H1 (cell line): ENCODE measurements at regions not wholly inside any gene's neighbourhood (a gene's known extent, or its start where the extent isn't known, plus 50 kb on each side); places are given as distances from the start of the nearest gene placed in this dataset.

Experiments
- CTCF ChIA-PET: fragments of 300-600 bp; sonication (Branson Sonifier 250); formaldehyde crosslinking; loops from one replicate; lab custom pipeline; 2021; ENCODE audit not compliant: partially characterized antibody; lab: Charles Lee
- POLR2A ChIA-PET: fragments of 300-600 bp; sonication (Branson Sonifier 250); formaldehyde crosslinking; loops from one replicate; lab custom pipeline; 2021; ENCODE audit warnings: inconsistent platforms; ENCODE audit not compliant: partially characterized antibody; lab: Charles Lee
- DNase-seq, 2 experiments: peaks; one replicate each; pipeline versions ENCODE4 v3.0.0 to v3.0.0-alpha.2; 2010 to 2022; ENCODE audit warnings: low spot score in 2 of 2, low read depth in 1 of 2, mixed read lengths in 1 of 2
- FAIRE-seq: peaks from 2 replicates; lab custom pipeline; 2011; peaks lifted over from hg19 to GRCh38; lab: Jason Lieb, UNC
- H2AFZ ChIP-seq: 2 replicates; pipeline ENCODE4 v1.8.1; 2012; ENCODE audit warnings: low read length, inconsistent platforms
- H2AK5ac ChIP-seq: 2 replicates; pipeline ENCODE4 v1.6.1; 2013; ENCODE audit warnings: low read depth, low read length
- H2BK120ac ChIP-seq: replicated peaks from 2 replicates; pipeline ENCODE3; 2013; ENCODE audit warnings: low read depth, low read length, inconsistent platforms
- H2BK12ac ChIP-seq: 2 replicates; pipeline ENCODE4 v1.6.1; 2013; ENCODE audit warnings: low read depth, low read length
- H2BK15ac ChIP-seq: 2 replicates; pipeline ENCODE4 v1.6.1; 2013; ENCODE audit warnings: low read length
- H2BK20ac ChIP-seq: 2 replicates; pipeline ENCODE4 v1.6.1; 2013; ENCODE audit warnings: low read length
- H2BK5ac ChIP-seq: 2 replicates; pipeline ENCODE4 v1.6.1; 2013; ENCODE audit warnings: low read depth, low read length
- H3K14ac ChIP-seq: 2 replicates; pipeline ENCODE4 v1.6.1; 2013; ENCODE audit warnings: inconsistent platforms; ENCODE audit not compliant: insufficient read length
- H3K18ac ChIP-seq: 2 replicates; pipeline ENCODE4 v1.6.1; 2013; ENCODE audit warnings: low read length; ENCODE audit errors: extremely low read depth
- H3K23ac ChIP-seq: 2 replicates; pipeline ENCODE4 v1.6.1; 2013; ENCODE audit warnings: inconsistent platforms; ENCODE audit not compliant: insufficient read length
- H3K23me2 ChIP-seq: 2 replicates; pipeline ENCODE4 v1.6.1; 2013; ENCODE audit warnings: low read depth, low read length
- H3K27ac ChIP-seq: 2 replicates; pipeline ENCODE4 v1.6.1; 2011; ENCODE audit warnings: low read depth, low read length, inconsistent platforms
- H3K27me3 ChIP-seq, 4 experiments: replicated peaks in 1 of 4; 1 replicate in 1 of 4; 2 replicates in 3 of 4; pipeline versions ENCODE4 v1.6.1 to v1.8.1; 2011 to 2013; ENCODE audit warnings: low read length in 3 of 4, mild to moderate bottlenecking in 3 of 4, inconsistent platforms in 2 of 4, mixed read lengths in 2 of 4, moderate library complexity in 1 of 4; ENCODE audit not compliant: control insufficient read depth in 3 of 4, insufficient read depth in 3 of 4; ENCODE audit errors: extremely low read depth in 1 of 4
- H3K36me3 ChIP-seq, 4 experiments: 2 replicates each; pipeline versions ENCODE4 v1.6.1 to v1.8.1; 2011 to 2013; ENCODE audit warnings: mild to moderate bottlenecking in 4 of 4, low read length in 3 of 4, moderate library complexity in 2 of 4, control low read depth in 1 of 4, inconsistent platforms in 1 of 4; ENCODE audit not compliant: insufficient read depth in 4 of 4, control insufficient read depth in 2 of 4
- H3K4ac ChIP-seq: replicated peaks from 2 replicates; pipeline ENCODE3; 2013; ENCODE audit warnings: low read length, low read depth, mixed read lengths, inconsistent platforms; ENCODE audit not compliant: insufficient read length
- H3K4me1 ChIP-seq, 4 experiments: replicated peaks in 1 of 4; 1 replicate in 1 of 4; 2 replicates in 3 of 4; pipeline versions ENCODE4 v1.6.1 to v1.8.1; 2011 to 2013; ENCODE audit warnings: low read length in 3 of 4, inconsistent platforms in 2 of 4, mixed read lengths in 1 of 4; ENCODE audit not compliant: insufficient read depth in 4 of 4, control insufficient read depth in 3 of 4
- H3K4me2 ChIP-seq, 2 experiments: 2 replicates each; pipeline versions ENCODE4 v1.6.1 to v1.8.1; 2011 to 2013; ENCODE audit warnings: low read depth in 2 of 2, low read length in 2 of 2, control low read depth in 1 of 2, inconsistent platforms in 1 of 2, mild to moderate bottlenecking in 1 of 2; ENCODE audit not compliant: insufficient read depth in 1 of 2
- H3K4me3 ChIP-seq, 4 experiments: fragments of 200-600, 300-600 bp in 1 of 4; sonication (generic), shearing (Covaris generic), sonication (Bioruptor Twin) in 1 of 4; 2 replicates each; pipeline versions ENCODE4 v1.5.1 to v1.8.1; 2011 to 2016; ENCODE audit warnings: low read length in 4 of 4, low read depth in 3 of 4, control low read depth in 2 of 4, inconsistent platforms in 2 of 4, mild to moderate bottlenecking in 2 of 4, mixed read lengths in 1 of 4, moderate library complexity in 1 of 4; ENCODE audit not compliant: insufficient read depth in 2 of 4; ENCODE audit errors: extremely low read depth in 1 of 4
- H3K56ac ChIP-seq: replicated peaks from 2 replicates; pipeline ENCODE3; 2013; ENCODE audit warnings: low read depth, mild to moderate bottlenecking, mixed read lengths, low read length, inconsistent platforms; ENCODE audit not compliant: insufficient read length
- H3K79me1 ChIP-seq: 2 replicates; pipeline ENCODE4 v1.6.1; 2013; ENCODE audit warnings: low read depth, low read length, control low read depth
- H3K79me2 ChIP-seq, 2 experiments: 2 replicates each; pipeline versions ENCODE4 v1.6.1 to v1.8.1; 2012 to 2013; ENCODE audit warnings: low read length in 2 of 2, mild to moderate bottlenecking in 2 of 2, inconsistent platforms in 1 of 2; ENCODE audit not compliant: insufficient read depth in 2 of 2, control insufficient read depth in 1 of 2
- H3K9ac ChIP-seq, 4 experiments: replicated peaks in 1 of 4; 1 replicate in 1 of 4; 2 replicates in 3 of 4; pipeline versions ENCODE4 v1.6.1 to v1.8.1; 2011 to 2013; ENCODE audit warnings: low read depth in 3 of 4, low read length in 3 of 4, control low read depth in 2 of 4, mild to moderate bottlenecking in 2 of 4, moderate library complexity in 2 of 4, inconsistent platforms in 1 of 4; ENCODE audit errors: extremely low read depth in 1 of 4
- H3K9me3 ChIP-seq, 2 experiments: 2 replicates each; pipeline versions ENCODE4 v1.6.1 to v1.8.1; 2012 to 2013; ENCODE audit warnings: mild to moderate bottlenecking in 2 of 2, moderate library complexity in 2 of 2, control low read depth in 1 of 2, inconsistent platforms in 1 of 2, low read depth in 1 of 2, low read length in 1 of 2, mixed read lengths in 1 of 2; ENCODE audit not compliant: insufficient read depth in 2 of 2
- H4K20me1 ChIP-seq, 2 experiments: replicated peaks in 1 of 2; 2 replicates each; pipeline versions ENCODE3 to v1.8.1; 2011 to 2013; ENCODE audit warnings: inconsistent platforms in 2 of 2, low read length in 2 of 2, mild to moderate bottlenecking in 1 of 2; ENCODE audit not compliant: insufficient read depth in 2 of 2, control insufficient read depth in 1 of 2
- H4K5ac ChIP-seq: 2 replicates; pipeline ENCODE4 v1.6.1; 2013; ENCODE audit warnings: low read length, low read depth, mixed read lengths, inconsistent platforms; ENCODE audit not compliant: insufficient read length
- H4K8ac ChIP-seq: 2 replicates; pipeline ENCODE4 v1.8.0; 2013; ENCODE audit warnings: mild to moderate bottlenecking, moderate library complexity, low read length, inconsistent platforms; ENCODE audit not compliant: insufficient read depth; ENCODE audit errors: extremely low read depth
- H4K91ac ChIP-seq: replicated peaks from 2 replicates; pipeline ENCODE3; 2013; ENCODE audit warnings: low read length, mixed read lengths, inconsistent platforms; ENCODE audit not compliant: insufficient read length
- CHD2 ChIP-seq: IDR thresholded peaks from 2 replicates; pipeline ENCODE4 v1.6.1; 2012; ENCODE audit warnings: low read length, improper control_type of control experiment
- MAFK ChIP-seq: IDR thresholded peaks from 2 replicates; pipeline ENCODE4 v1.6.1; 2012; ENCODE audit warnings: low read depth, mild to moderate bottlenecking, improper control_type of control experiment, low read length
- WGBS, 2 experiments: shearing (Covaris generic) in 1 of 2; methylation state at CpG; one replicate each; pipeline versions ENCODE4 v1.1.6 to v1.1.7; 2013 to 2015; ENCODE audit warnings: low lambda C conversion rate in 2 of 2, mixed read lengths in 2 of 2, inconsistent platforms in 1 of 2, low coverage in 1 of 2, missing lambda C conversion rate in 1 of 2; ENCODE audit not compliant: insufficient replicate concordance in 2 of 2, insufficient coverage in 1 of 2, insufficient read length in 1 of 2; ENCODE audit errors: extremely low coverage in 1 of 2, missing lambda C conversion rate in 1 of 2; 5-methylcytosine and 5-hydroxymethylcytosine counted together

- H2BK12ac ChIP-seq = no peak overlapping the region
- no peaks in the 10 kb centered on the region for H3K23me2 ChIP-seq
- H3K79me1 ChIP-seq = no peaks in the 10 kb centered on the region
- no peak overlapping the region for H4K91ac ChIP-seq
- no peaks in the 10 kb centered on the region for H3K9me3 ChIP-seq
- TF ChIP-seq MAFK = no peak
- no peak for TF ChIP-seq CHD2
- no peak overlapping the region for H4K5ac ChIP-seq
- CTCF ChIA-PET = no interaction called here
- no peak overlapping the region for H3K27ac ChIP-seq
- H3K56ac ChIP-seq = no peak overlapping the region
- POLR2A ChIA-PET = no interaction called here
- no peak overlapping the region for H3K18ac ChIP-seq
- H2BK5ac ChIP-seq = no peak overlapping the region
- H3K4ac ChIP-seq = no peak overlapping the region
- no peak overlapping the region for H2BK20ac ChIP-seq
- H3K27me3 ChIP-seq = no peaks in the 10 kb centered on the region
- no peak overlapping the region for H2AFZ ChIP-seq
- H2AK5ac ChIP-seq = no peak overlapping the region
- peaks cover 0 to 11% (median 3%) of the 10 kb centered on the region in 4 experiments; a peak in 2 of 7 replicates for H3K4me1 ChIP-seq
- no peak overlapping the region for H2BK15ac ChIP-seq
- no peak overlapping the region for H4K8ac ChIP-seq
- no peaks in the 10 kb centered on the region for H3K36me3 ChIP-seq
- H3K14ac ChIP-seq = no peak overlapping the region
- no peaks in the 10 kb centered on the region for H3K79me2 ChIP-seq
- no peak overlapping the region for H2BK120ac ChIP-seq
- DNase-seq = no peak
- no peak overlapping the region for H3K4me2 ChIP-seq
- H4K20me1 ChIP-seq = no peaks in the 10 kb centered on the region
- no peak for FAIRE-seq
- no peak overlapping the region for H3K9ac ChIP-seq
- 81% methylated on average over 1 of the region's 1 CpG; no CpG with 5 or more reads in 1 of the 2 experiments for WGBS, 2 experiments
- no peak overlapping the region for H3K4me3 ChIP-seq
- no peak overlapping the region for H3K23ac ChIP-seq
These were observed 77.5 kb upstream of the NPVF start for GRCh38 chr7:25305831-25306230.
